ENCODE measurements at regions not wholly inside any gene's neighbourhood (a gene's known extent, or its start where the extent isn't known, plus 50 kb on each side); places are given as distances from the start of the nearest gene placed in this dataset.

GRCh38 chr7:131607291-131608115 is 51.1 kb upstream of the PODXL start:
- Histone ChIP-seq H3K4me1 (peaks cover 0 to 35% of the 10 kb centered on the region in 2 donors), H3K27ac (no peak overlapping the region), H3K27me3 (no peaks in the 10 kb centered on the region), H3K9me3 (no peaks in the 10 kb centered on the region), H3K4me3 (no peak overlapping the region), H3K36me3 (no peaks in the 10 kb centered on the region)
- TF ChIP-seq CTCF (IDR thresholded peaks at IDR 0.05), result no peak
- no peak for DNase-seq (ENCODE audit: low spot score)

GRCh38 chr7:131606346-131607290 is 50.2 kb upstream of the PODXL start:
- TF ChIP-seq CTCF (IDR thresholded peaks at IDR 0.05), result no peak
- no peaks in the 10 kb centered on the region for H3K9me3 ChIP-seq
- H3K27ac ChIP-seq, result peak overlapping the region in 1 of 2 donors; percentile 13
- H3K27me3 ChIP-seq, result no peaks in the 10 kb centered on the region
- no peak overlapping the region for H3K4me3 ChIP-seq
- H3K36me3 ChIP-seq, result no peaks in the 10 kb centered on the region
- peaks cover 0 to 35% of the 10 kb centered on the region in 2 donors for H3K4me1 ChIP-seq
- DNase-seq (ENCODE audit: low spot score), result no peak

Data from right atrium auricular region (tissue), 2 donors.